Erythroblast (primary cell): ENCODE measurements at regions not wholly inside any gene's neighbourhood (a gene's known extent, or its start where the extent isn't known, plus 50 kb on each side); places are given as distances from the start of the nearest gene placed in this dataset.

Experiments used
- GATA1 ChIP-seq: IDR thresholded peaks from 2 replicates; pipeline ENCODE4 v1.6.1; 2011; ENCODE audit warnings: low read depth, mild to moderate bottlenecking, control low read depth, low read length, moderate library complexity
- POLR2A ChIP-seq: IDR thresholded peaks from 2 replicates; pipeline ENCODE4 v1.6.1; 2011; ENCODE audit warnings: mild to moderate bottlenecking, low read length

DNA sequence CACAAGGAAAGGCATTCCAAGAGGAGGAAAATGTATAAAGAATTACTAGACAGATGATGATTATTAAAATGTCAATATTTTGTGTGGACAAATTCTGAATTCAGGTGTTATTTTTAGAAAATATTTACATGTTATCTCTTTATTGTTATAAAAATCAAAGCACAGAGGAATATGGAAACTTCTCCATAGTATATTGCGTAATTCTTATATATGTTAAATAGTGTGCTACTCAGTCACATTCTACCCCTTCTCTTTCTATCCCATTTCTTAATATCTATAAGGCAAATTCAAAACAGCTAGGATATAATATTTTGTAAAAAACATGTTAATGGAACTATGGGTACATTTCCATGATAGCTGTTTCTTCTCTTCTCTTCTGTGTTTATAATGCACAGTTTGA lies 546.8 kb upstream of the FTMT start:
- TF ChIP-seq POLR2A = no peak
- no peak for TF ChIP-seq GATA1
